K562 (cell line): ENCODE measurements at regions not wholly inside any gene's neighbourhood (a gene's known extent, or its start where the extent isn't known, plus 50 kb on each side); places are given as distances from the start of the nearest gene placed in this dataset.
A peak's percentile ranks its signal among the peaks of the same experiment; 100 is the strongest.

Experiments used
- ATAC-seq: fragments of 200-7000 bp; cut with Tn5 transposase; 3 replicates; pipeline ENCODE4 v1.9.1; 2020; ENCODE audit warnings: moderate library complexity
- BruUV-seq: library from RNA; stranded (reverse); fragments of 400-500 nt; replicated peaks from 2 replicates; lab custom pipeline; 2021; lab: Mats Ljungman, UMichigan
- CTCF ChIA-PET: fragments of 300-600 bp; formaldehyde crosslinking; extraction: SDS; loops from one replicate; lab custom pipeline; 2021; ENCODE audit warnings: low intra/inter-chr PET ratio; lab: Yijun Ruan, JAX
- POLR2A ChIA-PET: fragments of 300-600, 350-650 bp; sonication (Branson Sonifier 250); formaldehyde crosslinking; extraction: SDS; loops from one replicate; lab custom pipeline; 2021; ENCODE audit warnings: antibody characterized with exemption, inconsistent platforms; lab: Yijun Ruan, JAX
- DNase-seq, 4 experiments: peaks; one replicate each; pipeline versions ENCODE4 v3.0.0 to v3.0.0-alpha.2; 2011 to 2018; ENCODE audit warnings: low spot score in 3 of 4, mixed read lengths in 3 of 4; ENCODE audit errors: extremely low read depth in 1 of 4
- FAIRE-seq: peaks from 2 replicates; lab custom pipeline; 2011; peaks lifted over from hg19 to GRCh38; lab: Jason Lieb, UNC
- H2AFZ ChIP-seq: 2 replicates; pipeline ENCODE4 v1.6.0; 2011; ENCODE audit warnings: low read depth, low read length, control low read depth, inconsistent platforms
- H3K27ac ChIP-seq: fragments of 200-600 bp; 3 replicates; pipeline ENCODE4 v1.8.0; 2011; ENCODE audit warnings: low read depth, mild to moderate bottlenecking, control low read depth, inconsistent platforms, low read length, moderate library complexity, mixed read lengths; ENCODE audit errors: extremely low read depth
- H3K27me3 ChIP-seq, 2 experiments: fragments of 300-600 bp in 1 of 2; 2 replicates in 1 of 2; 3 replicates in 1 of 2; pipeline versions ENCODE4 v1.6.0 to v1.8.0; 2011; ENCODE audit warnings: inconsistent platforms in 2 of 2, low read length in 2 of 2, mild to moderate bottlenecking in 1 of 2, mixed read lengths in 1 of 2, moderate library complexity in 1 of 2; ENCODE audit not compliant: control insufficient read depth in 2 of 2, insufficient read depth in 2 of 2
- H3K36me3 ChIP-seq: fragments of 300-600 bp; 3 replicates; pipeline ENCODE4 v1.8.0; 2011; ENCODE audit warnings: mild to moderate bottlenecking, low read length, inconsistent platforms; ENCODE audit not compliant: control insufficient read depth, insufficient read depth
- H3K4me1 ChIP-seq, 2 experiments: fragments of 200-600 bp in 1 of 2; replicated peaks in 1 of 2; 2 replicates in 1 of 2; 3 replicates in 1 of 2; pipeline versions ENCODE4 v1.5.1 to v1.8.0; 2011; ENCODE audit warnings: inconsistent platforms in 2 of 2, low read length in 2 of 2, mild to moderate bottlenecking in 1 of 2, mixed read lengths in 1 of 2, moderate library complexity in 1 of 2; ENCODE audit not compliant: control insufficient read depth in 2 of 2, insufficient read depth in 2 of 2
- H3K4me2 ChIP-seq: 2 replicates; pipeline ENCODE4 v1.6.1; 2011; ENCODE audit warnings: low read length, control low read depth, inconsistent platforms, mixed read lengths; ENCODE audit not compliant: insufficient read depth
- H3K4me3 ChIP-seq: fragments of 200-600 bp; sonication (generic), shearing (Covaris generic); 2 replicates; pipeline ENCODE4 v1.5.1; 2016; ENCODE audit warnings: control low read depth, inconsistent platforms
- H3K79me2 ChIP-seq: fragments of 200-600 bp; 3 replicates; pipeline ENCODE4 v1.8.0; 2011; ENCODE audit warnings: low read length, inconsistent platforms; ENCODE audit not compliant: control insufficient read depth, insufficient read depth
- H3K9ac ChIP-seq, 2 experiments: 2 replicates each; pipeline versions ENCODE4 v1.6.0 to v1.6.1; 2011; ENCODE audit warnings: low read depth in 2 of 2, low read length in 2 of 2, control low read depth in 1 of 2, inconsistent platforms in 1 of 2, mild to moderate bottlenecking in 1 of 2, mixed read lengths in 1 of 2; ENCODE audit not compliant: insufficient read depth in 1 of 2
- H3K9me1 ChIP-seq: one replicate; pipeline ENCODE4 v1.6.0; 2011; ENCODE audit warnings: inconsistent platforms, mild to moderate bottlenecking, low read length, moderate library complexity; ENCODE audit not compliant: control insufficient read depth, insufficient read depth
- H3K9me3 ChIP-seq: replicated peaks from 2 replicates; pipeline ENCODE4 v1.5.1; 2011; ENCODE audit warnings: low read depth, low read length, inconsistent platforms; ENCODE audit not compliant: control insufficient read depth, insufficient read depth
- H4K20me1 ChIP-seq: replicated peaks from 2 replicates; pipeline ENCODE4 v1.6.1; 2011; ENCODE audit warnings: low read length, inconsistent platforms, mixed read lengths; ENCODE audit not compliant: control insufficient read depth, insufficient read depth
- RAD21 ChIP-seq, 2 experiments: fragments of 250-450 bp in 1 of 2; fragments of 450-650 bp in 1 of 2; sonication (Bioruptor Pico) in 1 of 2; formaldehyde crosslinking in 1 of 2; IDR thresholded peaks in 1 of 2; conservative IDR thresholded peaks in 1 of 2; 2 replicates each; pipeline versions ENCODE4 v1.4.0 to v1.8.0; 2020 to 2022; ENCODE audit warnings: mild to moderate bottlenecking in 2 of 2, moderate library complexity in 1 of 2
- ZFPM2 ChIP-seq: fragments of 250-450 bp; sonication (Bioruptor Pico); IDR thresholded peaks from 2 replicates; pipeline ENCODE4 v1.5.1; 2022; ENCODE audit warnings: mild to moderate bottlenecking
- WGBS: fragments of 100-300 bp; shearing (Covaris generic); methylation state at CpG from one replicate; pipeline ENCODE4 v1.1.6; 2016; ENCODE audit warnings: low coverage, mixed read lengths; ENCODE audit not compliant: insufficient coverage; ENCODE audit errors: missing lambda C conversion rate; 5-methylcytosine and 5-hydroxymethylcytosine counted together
- in situ Hi-C: fragments of 300-500 bp; cut with MboI; formaldehyde crosslinking; loops from 4 replicates; pipeline ENCODE4 v1.15.0; 2018; ENCODE audit warnings: inconsistent platforms, mixed read lengths
- intact Hi-C: fragments of 100-400 bp; cut with micrococcal nuclease; formaldehyde crosslinking; loops from 2 replicates; pipeline ENCODE4 v1.14.2; 2022
- TF ChIP-seq, protein P1 (sequence below), 3 experiments: IDR thresholded peaks in 2 of 3; conservative IDR thresholded peaks in 1 of 3; 2 replicates each; pipeline ENCODE4 v1.5.1; 2011 to 2012; ENCODE audit warnings: low read length in 3 of 3, mild to moderate bottlenecking in 3 of 3, control low read depth in 2 of 3, improper control_type of control experiment in 1 of 3, inconsistent platforms in 1 of 3, low read depth in 1 of 3, mixed read lengths in 1 of 3, moderate library complexity in 1 of 3; ENCODE audit not compliant: insufficient read depth in 2 of 3

DNA sequence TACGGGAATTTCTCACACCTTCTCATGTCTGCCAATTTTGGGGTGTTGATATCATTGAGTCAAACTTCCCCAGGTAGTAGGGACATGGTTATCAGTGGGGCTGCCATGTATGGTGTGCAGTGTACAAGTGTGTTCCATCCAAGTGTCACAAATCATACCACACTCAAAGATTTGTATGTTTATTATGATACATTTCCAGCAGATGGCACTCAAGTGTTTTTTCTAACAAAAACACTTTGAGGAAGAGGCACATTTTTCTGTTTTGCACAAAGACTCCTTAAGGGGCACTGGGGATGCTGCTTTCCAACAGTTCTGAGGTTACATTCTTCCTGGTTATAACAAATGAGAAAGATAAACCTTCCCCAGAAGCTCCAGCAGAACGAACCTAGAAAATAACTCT, 414.5 kb downstream of the REEP3 start:
- ATAC-seq (peak; percentile 37; the same call in 2 of the 3 replicates), FAIRE-seq (no peak), DNase-seq (peak in 1 of 4 experiments; percentile 6)
- Histone ChIP-seq H3K4me1 (no peaks in the 10 kb centered on the region), H3K4me2 (no peak overlapping the region), H3K9me1 (no peaks in the 10 kb centered on the region), H4K20me1 (no peaks in the 10 kb centered on the region), H3K27me3 (no peaks in the 10 kb centered on the region), H2AFZ (no peak overlapping the region), H3K4me3 (no peak overlapping the region), H3K27ac (no peak overlapping the region), H3K79me2 (no peaks in the 10 kb centered on the region), H3K36me3 (no peaks in the 10 kb centered on the region), H3K9me3 (no peaks in the 10 kb centered on the region), H3K9ac (no peak overlapping the region)
- in situ Hi-C loops (no loop called here), intact Hi-C loops (loop anchor here (1.0 kb wide), 1 partner anchor 41 kb away; no protein-coding TSS in a partner anchor)
- no peak for TF ChIP-seq ZFPM2 (CRISPR knock-in tag)
- TF ChIP-seq RAD21 (CRISPR knock-in tag; conservative IDR thresholded peaks at IDR 0.05 in 1 of 2, IDR thresholded peaks at IDR 0.05 in 1 of 2): peak in 1 of 2 experiments; percentile 37; a peak in 2 of 4 replicates
- TF ChIP-seq, protein P1, sequence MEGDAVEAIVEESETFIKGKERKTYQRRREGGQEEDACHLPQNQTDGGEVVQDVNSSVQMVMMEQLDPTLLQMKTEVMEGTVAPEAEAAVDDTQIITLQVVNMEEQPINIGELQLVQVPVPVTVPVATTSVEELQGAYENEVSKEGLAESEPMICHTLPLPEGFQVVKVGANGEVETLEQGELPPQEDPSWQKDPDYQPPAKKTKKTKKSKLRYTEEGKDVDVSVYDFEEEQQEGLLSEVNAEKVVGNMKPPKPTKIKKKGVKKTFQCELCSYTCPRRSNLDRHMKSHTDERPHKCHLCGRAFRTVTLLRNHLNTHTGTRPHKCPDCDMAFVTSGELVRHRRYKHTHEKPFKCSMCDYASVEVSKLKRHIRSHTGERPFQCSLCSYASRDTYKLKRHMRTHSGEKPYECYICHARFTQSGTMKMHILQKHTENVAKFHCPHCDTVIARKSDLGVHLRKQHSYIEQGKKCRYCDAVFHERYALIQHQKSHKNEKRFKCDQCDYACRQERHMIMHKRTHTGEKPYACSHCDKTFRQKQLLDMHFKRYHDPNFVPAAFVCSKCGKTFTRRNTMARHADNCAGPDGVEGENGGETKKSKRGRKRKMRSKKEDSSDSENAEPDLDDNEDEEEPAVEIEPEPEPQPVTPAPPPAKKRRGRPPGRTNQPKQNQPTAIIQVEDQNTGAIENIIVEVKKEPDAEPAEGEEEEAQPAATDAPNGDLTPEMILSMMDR (IDR thresholded peaks at IDR 0.05 in 2 of 3, conservative IDR thresholded peaks at IDR 0.05 in 1 of 3; ENCODE audit: insufficient read depth in 2 of 3, low read depth in 1 of 3, low read length in 3 of 3): peak in 2 of 3 experiments; percentile 35 to 46; a peak in 3 of 6 replicates
- no TSS peak for BruUV-seq
- ChIA-PET CTCF (interaction anchor here (1.0 kb wide), 1 partner anchor 41 kb away, joined by 6 read pairs; no protein-coding TSS in a partner anchor), POLR2A (no interaction called here)
- WGBS: 0% methylated on average over 2 of the region's 2 CpGs
